ENCODE measurements at regions not wholly inside any gene's neighbourhood (a gene's known extent, or its start where the extent isn't known, plus 50 kb on each side); places are given as distances from the start of the nearest gene placed in this dataset.

GRCh38 chr7:109049366-109049765 lies 479.7 kb downstream of the DNAJB9 start:
- H3K27ac Mint-ChIP-seq (ENCODE audit: unreplicated experiment): no peak overlapping the region
- no peaks in the 10 kb centered on the region for H3K4me1 Mint-ChIP-seq
- no peak for TF ChIP-seq CTCF (conservative IDR thresholded peaks at IDR 0.05)
- H3K4me3 Mint-ChIP-seq: no peak overlapping the region
- no peak for DNase-seq (ENCODE audit: low read depth, low spot score)
- no peaks in the 10 kb centered on the region for H3K9me3 Mint-ChIP-seq
- H3K36me3 Mint-ChIP-seq (ENCODE audit: low read depth): no peaks in the 10 kb centered on the region
- H3K27me3 Mint-ChIP-seq (ENCODE audit: low read depth): no peaks in the 10 kb centered on the region

GRCh38 chr7:109059089-109059488 lies 489.4 kb downstream of the DNAJB9 start:
- no peak for DNase-seq (ENCODE audit: low read depth, low spot score)
- no peak overlapping the region for H3K27ac Mint-ChIP-seq (ENCODE audit: unreplicated experiment)
- no peak overlapping the region for H3K4me3 Mint-ChIP-seq
- H3K9me3 Mint-ChIP-seq: no peaks in the 10 kb centered on the region
- no peaks in the 10 kb centered on the region for H3K27me3 Mint-ChIP-seq (ENCODE audit: low read depth)
- peaks cover 13% of the 10 kb centered on the region for H3K4me1 Mint-ChIP-seq
- TF ChIP-seq CTCF (conservative IDR thresholded peaks at IDR 0.05): no peak
- no peaks in the 10 kb centered on the region for H3K36me3 Mint-ChIP-seq (ENCODE audit: low read depth)

GRCh38 chr7:109062798-109063197 lies 493.1 kb downstream of the DNAJB9 start:
- H3K36me3 Mint-ChIP-seq (ENCODE audit: low read depth): no peaks in the 10 kb centered on the region

GRCh38 chr7:109073543-109073942 lies 503.9 kb downstream of the DNAJB9 start:
- peaks cover 3% of the 10 kb centered on the region for H3K9me3 Mint-ChIP-seq
- no peak overlapping the region for H3K27ac Mint-ChIP-seq (ENCODE audit: unreplicated experiment)
- H3K4me1 Mint-ChIP-seq: no peaks in the 10 kb centered on the region
- H3K36me3 Mint-ChIP-seq (ENCODE audit: low read depth): no peaks in the 10 kb centered on the region
- no peak for TF ChIP-seq CTCF (conservative IDR thresholded peaks at IDR 0.05)
- no peak for DNase-seq (ENCODE audit: low read depth, low spot score)
- no peak overlapping the region for H3K4me3 Mint-ChIP-seq
- no peaks in the 10 kb centered on the region for H3K27me3 Mint-ChIP-seq (ENCODE audit: low read depth)

More at GRCh38 chr7:109062798-109063197, 493.1 kb downstream of the DNAJB9 start:
- no peak overlapping the region for H3K27ac Mint-ChIP-seq (ENCODE audit: unreplicated experiment)
- H3K4me1 Mint-ChIP-seq: peaks cover 13% of the 10 kb centered on the region
- H3K4me3 Mint-ChIP-seq: no peak overlapping the region
- no peaks in the 10 kb centered on the region for H3K27me3 Mint-ChIP-seq (ENCODE audit: low read depth)
- no peaks in the 10 kb centered on the region for H3K9me3 Mint-ChIP-seq
- TF ChIP-seq CTCF (conservative IDR thresholded peaks at IDR 0.05): no peak
- no peak for DNase-seq (ENCODE audit: low read depth, low spot score)

GRCh38 chr7:109076396-109076972 lies 506.8 kb downstream of the DNAJB9 start:
- no peak overlapping the region for H3K27ac Mint-ChIP-seq (ENCODE audit: unreplicated experiment)
- no peak for DNase-seq (ENCODE audit: low read depth, low spot score)
- no peaks in the 10 kb centered on the region for H3K4me1 Mint-ChIP-seq
- no peaks in the 10 kb centered on the region for H3K9me3 Mint-ChIP-seq
- no peaks in the 10 kb centered on the region for H3K36me3 Mint-ChIP-seq (ENCODE audit: low read depth)
- no peak overlapping the region for H3K4me3 Mint-ChIP-seq
- TF ChIP-seq CTCF (conservative IDR thresholded peaks at IDR 0.05): no peak
- no peaks in the 10 kb centered on the region for H3K27me3 Mint-ChIP-seq (ENCODE audit: low read depth)

All from neural crest cell (in vitro differentiated cells).